ENCODE measurements at regions not wholly inside any gene's neighbourhood (a gene's known extent, or its start where the extent isn't known, plus 50 kb on each side); places are given as distances from the start of the nearest gene placed in this dataset.

DNA sequence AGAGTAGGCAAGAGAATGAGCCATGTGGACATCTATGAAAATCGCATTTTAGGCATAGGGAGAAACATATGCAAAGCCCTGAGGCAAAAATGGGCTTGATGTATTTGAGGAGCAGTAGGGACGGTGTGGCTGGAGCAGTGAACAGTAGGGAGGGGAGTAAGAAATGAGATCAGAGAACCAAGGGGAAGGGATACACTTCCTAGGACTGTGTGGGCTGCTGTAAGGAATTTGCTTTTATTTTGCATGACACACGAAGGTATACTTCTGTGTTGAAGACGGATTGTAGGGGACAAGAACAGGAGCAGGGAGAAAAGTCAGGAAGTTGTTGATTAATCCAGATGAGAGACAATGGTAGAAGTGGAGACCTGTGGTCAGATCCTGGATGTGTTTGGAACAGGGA is 572.1 kb downstream of the JRKL start:
- Histone ChIP-seq H3K27me3 (ENCODE audit: control insufficient read depth, low read length) (no peaks in the 10 kb centered on the region), H3F3A (ENCODE audit: control insufficient read depth, insufficient read depth) (no peaks in the 10 kb centered on the region), H3K4me1 (ENCODE audit: control insufficient read depth, low read length) (no peaks in the 10 kb centered on the region), H3K9me2 (replicated peaks; ENCODE audit: control insufficient read depth, low read length) (no peaks in the 10 kb centered on the region), H3K4me3 (ENCODE audit: low read length) (no peak overlapping the region), H3K27ac (ENCODE audit: low read depth, low read length) (no peak overlapping the region), H3K36me3 (ENCODE audit: control insufficient read depth, low read length) (no peaks in the 10 kb centered on the region), H3K9me3 (ENCODE audit: control insufficient read depth, insufficient read depth, low read length) (no peaks in the 10 kb centered on the region), H3K4me2 (ENCODE audit: low read length) (no peak overlapping the region), H3K79me2 (ENCODE audit: control insufficient read depth, low read length) (no peaks in the 10 kb centered on the region), H4K20me1 (ENCODE audit: control insufficient read depth, insufficient read depth, low read depth, low read length) (no peaks in the 10 kb centered on the region)
- TF ChIP-seq, protein P1, sequence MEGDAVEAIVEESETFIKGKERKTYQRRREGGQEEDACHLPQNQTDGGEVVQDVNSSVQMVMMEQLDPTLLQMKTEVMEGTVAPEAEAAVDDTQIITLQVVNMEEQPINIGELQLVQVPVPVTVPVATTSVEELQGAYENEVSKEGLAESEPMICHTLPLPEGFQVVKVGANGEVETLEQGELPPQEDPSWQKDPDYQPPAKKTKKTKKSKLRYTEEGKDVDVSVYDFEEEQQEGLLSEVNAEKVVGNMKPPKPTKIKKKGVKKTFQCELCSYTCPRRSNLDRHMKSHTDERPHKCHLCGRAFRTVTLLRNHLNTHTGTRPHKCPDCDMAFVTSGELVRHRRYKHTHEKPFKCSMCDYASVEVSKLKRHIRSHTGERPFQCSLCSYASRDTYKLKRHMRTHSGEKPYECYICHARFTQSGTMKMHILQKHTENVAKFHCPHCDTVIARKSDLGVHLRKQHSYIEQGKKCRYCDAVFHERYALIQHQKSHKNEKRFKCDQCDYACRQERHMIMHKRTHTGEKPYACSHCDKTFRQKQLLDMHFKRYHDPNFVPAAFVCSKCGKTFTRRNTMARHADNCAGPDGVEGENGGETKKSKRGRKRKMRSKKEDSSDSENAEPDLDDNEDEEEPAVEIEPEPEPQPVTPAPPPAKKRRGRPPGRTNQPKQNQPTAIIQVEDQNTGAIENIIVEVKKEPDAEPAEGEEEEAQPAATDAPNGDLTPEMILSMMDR (IDR thresholded peaks at IDR 0.05; ENCODE audit: low read depth, low read length, poor library complexity, severe bottlenecking): no peak
- no peak for TF ChIP-seq EZH2phosphoT487 (IDR thresholded peaks at IDR 0.05; ENCODE audit: borderline replicate concordance, low read length)

DNA sequence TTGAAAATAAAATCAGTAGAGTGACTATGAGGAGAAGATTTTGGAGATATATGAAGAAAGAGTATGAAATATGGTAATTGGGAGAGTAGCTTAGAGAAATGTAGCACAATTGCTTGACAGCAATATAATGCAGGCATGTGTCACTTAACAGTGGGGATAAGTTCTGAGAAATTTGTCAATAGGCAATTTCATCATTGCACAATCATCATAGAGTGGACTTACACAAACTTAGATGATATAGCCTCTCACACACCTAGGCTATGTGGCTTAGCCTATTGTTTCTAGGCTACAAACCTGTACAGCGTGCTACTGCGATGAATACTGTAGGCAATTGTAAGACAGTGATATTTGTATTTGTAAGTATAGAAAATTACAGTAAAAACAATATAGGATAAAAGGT is 573.6 kb downstream of the JRKL start:
- TF ChIP-seq, protein P1 (IDR thresholded peaks at IDR 0.05; ENCODE audit: low read depth, low read length, poor library complexity, severe bottlenecking): no peak
- no peak for TF ChIP-seq EZH2phosphoT487 (IDR thresholded peaks at IDR 0.05; ENCODE audit: borderline replicate concordance, low read length)

DNA sequence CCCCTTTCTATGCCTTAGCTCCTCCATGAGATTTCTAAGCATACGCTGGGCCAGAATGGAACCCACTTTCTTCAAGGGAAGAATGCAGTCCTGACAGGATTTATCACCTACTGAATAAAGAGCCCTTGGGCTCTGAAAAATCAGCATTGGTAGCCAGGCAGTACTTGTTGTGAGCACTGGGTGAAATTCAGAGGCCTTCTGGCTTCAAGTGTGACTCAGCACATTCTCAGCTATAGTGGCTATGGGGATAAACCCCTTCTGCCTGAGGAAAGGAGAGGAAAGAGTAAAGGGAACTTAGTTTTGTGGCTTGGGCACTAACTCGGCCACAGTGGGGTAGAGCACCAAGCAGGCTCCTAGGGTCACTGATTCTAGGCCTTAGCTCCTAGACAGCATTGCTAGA is 574.8 kb downstream of the JRKL start:
- no peaks in the 10 kb centered on the region for H3K27me3 ChIP-seq (ENCODE audit: control insufficient read depth, low read length)
- H3K4me3 ChIP-seq (ENCODE audit: low read length): no peak overlapping the region
- TF ChIP-seq, protein P1 (IDR thresholded peaks at IDR 0.05; ENCODE audit: low read depth, low read length, poor library complexity, severe bottlenecking): no peak
- no peak for TF ChIP-seq EZH2phosphoT487 (IDR thresholded peaks at IDR 0.05; ENCODE audit: borderline replicate concordance, low read length)
- no peaks in the 10 kb centered on the region for H3K9me3 ChIP-seq (ENCODE audit: control insufficient read depth, insufficient read depth, low read length)
- no peaks in the 10 kb centered on the region for H3K9me2 ChIP-seq (replicated peaks; ENCODE audit: control insufficient read depth, low read length)
- H3K36me3 ChIP-seq (ENCODE audit: control insufficient read depth, low read length): no peaks in the 10 kb centered on the region
- no peaks in the 10 kb centered on the region for H4K20me1 ChIP-seq (ENCODE audit: control insufficient read depth, insufficient read depth, low read depth, low read length)
- H3K4me1 ChIP-seq (ENCODE audit: control insufficient read depth, low read length): no peaks in the 10 kb centered on the region
- H3F3A ChIP-seq (ENCODE audit: control insufficient read depth, insufficient read depth): no peaks in the 10 kb centered on the region
- H3K79me2 ChIP-seq (ENCODE audit: control insufficient read depth, low read length): no peaks in the 10 kb centered on the region
- no peak overlapping the region for H3K27ac ChIP-seq (ENCODE audit: low read depth, low read length)
- H3K4me2 ChIP-seq (ENCODE audit: low read length): no peak overlapping the region

More for the DNA sequence above, 573.6 kb downstream of the JRKL start:
- H3K9me2 ChIP-seq (replicated peaks; ENCODE audit: control insufficient read depth, low read length): no peaks in the 10 kb centered on the region
- no peaks in the 10 kb centered on the region for H3F3A ChIP-seq (ENCODE audit: control insufficient read depth, insufficient read depth)
- no peaks in the 10 kb centered on the region for H4K20me1 ChIP-seq (ENCODE audit: control insufficient read depth, insufficient read depth, low read depth, low read length)
- no peak overlapping the region for H3K27ac ChIP-seq (ENCODE audit: low read depth, low read length)
- no peaks in the 10 kb centered on the region for H3K36me3 ChIP-seq (ENCODE audit: control insufficient read depth, low read length)
- no peaks in the 10 kb centered on the region for H3K9me3 ChIP-seq (ENCODE audit: control insufficient read depth, insufficient read depth, low read length)
- no peak overlapping the region for H3K4me2 ChIP-seq (ENCODE audit: low read length)
- no peaks in the 10 kb centered on the region for H3K79me2 ChIP-seq (ENCODE audit: control insufficient read depth, low read length)
- no peak overlapping the region for H3K4me3 ChIP-seq (ENCODE audit: low read length)
- H3K4me1 ChIP-seq (ENCODE audit: control insufficient read depth, low read length): no peaks in the 10 kb centered on the region
- H3K27me3 ChIP-seq (ENCODE audit: control insufficient read depth, low read length): no peaks in the 10 kb centered on the region

DNA sequence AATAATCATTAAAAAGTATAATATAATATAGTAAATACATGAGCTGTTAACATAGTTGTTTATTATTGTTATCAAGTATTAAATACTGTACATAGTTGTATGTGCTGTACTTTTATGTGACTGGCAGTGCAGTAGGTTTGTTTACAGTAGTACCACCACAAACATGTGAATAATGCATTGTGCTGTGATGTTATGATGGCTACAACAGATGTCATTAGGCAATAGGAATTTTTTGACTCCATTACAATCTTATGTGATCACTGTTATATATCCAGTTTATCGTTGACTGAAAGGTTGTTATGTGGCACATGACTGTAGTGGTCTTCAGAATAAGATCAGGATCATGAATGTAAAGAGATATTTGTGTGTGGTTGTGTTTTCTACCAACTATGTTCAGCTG is 577.8 kb downstream of the JRKL start:
- H3K36me3 ChIP-seq (ENCODE audit: control insufficient read depth, low read length): no peaks in the 10 kb centered on the region
- no peaks in the 10 kb centered on the region for H3K9me2 ChIP-seq (replicated peaks; ENCODE audit: control insufficient read depth, low read length)
- no peaks in the 10 kb centered on the region for H4K20me1 ChIP-seq (ENCODE audit: control insufficient read depth, insufficient read depth, low read depth, low read length)
- H3K27ac ChIP-seq (ENCODE audit: low read depth, low read length): no peak overlapping the region
- no peaks in the 10 kb centered on the region for H3K4me1 ChIP-seq (ENCODE audit: control insufficient read depth, low read length)
- no peaks in the 10 kb centered on the region for H3F3A ChIP-seq (ENCODE audit: control insufficient read depth, insufficient read depth)
- no peaks in the 10 kb centered on the region for H3K27me3 ChIP-seq (ENCODE audit: control insufficient read depth, low read length)
- no peaks in the 10 kb centered on the region for H3K9me3 ChIP-seq (ENCODE audit: control insufficient read depth, insufficient read depth, low read length)
- TF ChIP-seq, protein P1 (IDR thresholded peaks at IDR 0.05; ENCODE audit: low read depth, low read length, poor library complexity, severe bottlenecking): no peak
- H3K4me3 ChIP-seq (ENCODE audit: low read length): no peak overlapping the region
- H3K4me2 ChIP-seq (ENCODE audit: low read length): no peak overlapping the region
- H3K79me2 ChIP-seq (ENCODE audit: control insufficient read depth, low read length): no peaks in the 10 kb centered on the region
